PC-9 (cell line): ENCODE measurements at regions not wholly inside any gene's neighbourhood (a gene's known extent, or its start where the extent isn't known, plus 50 kb on each side); places are given as distances from the start of the nearest gene placed in this dataset.

Source experiments
- BruUV-seq: library from RNA; stranded (reverse); fragments of 400-500 nt; replicated peaks from 2 replicates; lab custom pipeline; 2021; lab: Mats Ljungman, UMichigan
- CTCF ChIA-PET: fragments of 300-600 bp; sonication (Branson Sonifier 250); formaldehyde crosslinking; loops from one replicate; lab custom pipeline; 2022; ENCODE audit warnings: antibody characterized with exemption; lab: Charles Lee
- POLR2A ChIA-PET: fragments of 300-600 bp; sonication (Branson Sonifier 250); formaldehyde crosslinking; loops from one replicate; lab custom pipeline; 2022; ENCODE audit warnings: antibody characterized with exemption; ENCODE audit not compliant: unreplicated experiment; lab: Charles Lee
- DNase-seq, 2 experiments: peaks; one replicate each; pipeline versions ENCODE4 v3.0.0 to v3.0.0-alpha.2; 2015 to 2022; ENCODE audit warnings: mixed read lengths in 1 of 2
- H2AFZ ChIP-seq: fragments of 200-600 bp; sonication (generic); 2 replicates; pipeline ENCODE4 v1.8.1; 2017; ENCODE audit warnings: antibody characterized with exemption
- H3F3A ChIP-seq: fragments of 200-600 bp; sonication (generic); 2 replicates; pipeline ENCODE4 v1.8.1; 2017; ENCODE audit warnings: antibody characterized with exemption, mild to moderate bottlenecking, low read depth; ENCODE audit not compliant: insufficient read depth
- H3K27ac ChIP-seq: fragments of 200-600 bp; sonication (generic); 2 replicates; pipeline ENCODE4 v1.6.1; 2016; ENCODE audit warnings: mixed run types
- H3K27me3 ChIP-seq: fragments of 200-600 bp; sonication (generic); 2 replicates; pipeline ENCODE4 v1.6.1; 2016; ENCODE audit warnings: low read depth, mixed run types; ENCODE audit not compliant: insufficient read depth
- H3K36me3 ChIP-seq: fragments of 200-600 bp; sonication (generic); 2 replicates; pipeline ENCODE4 v1.6.1; 2016; ENCODE audit warnings: low read depth, mixed run types
- H3K4me1 ChIP-seq: fragments of 200-600 bp; sonication (generic); replicated peaks from 2 replicates; pipeline ENCODE4 v1.6.1; 2016; ENCODE audit warnings: mixed run types; ENCODE audit not compliant: insufficient read depth
- H3K4me2 ChIP-seq: fragments of 200-600 bp; sonication (generic); 2 replicates; pipeline ENCODE4 v1.6.1; 2017; ENCODE audit warnings: mixed run types
- H3K4me3 ChIP-seq: fragments of 200-600 bp; sonication (generic); 2 replicates; pipeline ENCODE4 v1.6.1; 2016; ENCODE audit warnings: mixed run types
- H3K79me2 ChIP-seq: fragments of 200-600 bp; sonication (generic); 2 replicates; pipeline ENCODE4 v1.6.1; 2017; ENCODE audit warnings: low read depth, mixed run types
- H3K9me2 ChIP-seq: fragments of 200-600 bp; sonication (generic); 2 replicates; pipeline ENCODE4 v1.8.1; 2017; ENCODE audit warnings: mild to moderate bottlenecking; ENCODE audit not compliant: insufficient read depth
- H3K9me3 ChIP-seq: fragments of 200-600 bp; sonication (generic); 2 replicates; pipeline ENCODE4 v1.8.1; 2016; ENCODE audit warnings: low read depth; ENCODE audit not compliant: insufficient read depth
- H4K20me1 ChIP-seq: fragments of 200-600 bp; sonication (generic); 2 replicates; pipeline ENCODE4 v1.8.1; 2017; ENCODE audit not compliant: insufficient read depth
- CTCF ChIP-seq: fragments of 200-600 bp; sonication (generic); conservative IDR thresholded peaks from 2 replicates; pipeline ENCODE4 v1.6.1; 2017; ENCODE audit warnings: mixed run types, antibody characterized with exemption, mild to moderate bottlenecking, moderate library complexity
- EZH2 ChIP-seq: fragments of 200-600 bp; sonication (generic); IDR thresholded peaks from 2 replicates; pipeline ENCODE4 v1.8.0; 2017; ENCODE audit warnings: antibody characterized with exemption, low read depth
- intact Hi-C: fragments of 100-400 bp; cut with micrococcal nuclease; formaldehyde crosslinking; loops from one replicate; pipeline ENCODE4 v1.10.0; 2022; ENCODE audit not compliant: unreplicated experiment

GRCh38 chr3:164467007-164467406, 611.3 kb downstream of the SI start:
- BruUV-seq = no TSS peak

GRCh38 chr3:164465172-164465571, 613.1 kb downstream of the SI start:
- no TSS peak for BruUV-seq
- intact Hi-C loops = no loop called here
- no peak for DNase-seq

More at GRCh38 chr3:164467007-164467406, 611.3 kb downstream of the SI start:
- ChIA-PET CTCF (no interaction called here), POLR2A (no interaction called here)
- Histone ChIP-seq H2AFZ (no peak overlapping the region), H3K79me2 (no peaks in the 10 kb centered on the region), H3K27ac (no peak overlapping the region), H3K4me2 (no peak overlapping the region), H3F3A (no peaks in the 10 kb centered on the region; the same call in 1 of the 2 replicates), H3K4me3 (no peak overlapping the region), H3K9me3 (no peaks in the 10 kb centered on the region; the same call in 1 of the 2 replicates), H3K36me3 (no peaks in the 10 kb centered on the region), H3K4me1 (no peaks in the 10 kb centered on the region), H4K20me1 (peaks cover 5% of the 10 kb centered on the region; the same call in 1 of the 2 replicates), H3K27me3 (no peaks in the 10 kb centered on the region), H3K9me2 (no peaks in the 10 kb centered on the region)
- intact Hi-C loops = no loop called here
- TF ChIP-seq CTCF = no peak
- TF ChIP-seq EZH2 = no peak
- no peak for DNase-seq

GRCh38 chr3:164460851-164461250, 617.4 kb downstream of the SI start:
- intact Hi-C loops = no loop called here
- no TSS peak for BruUV-seq
- Histone ChIP-seq H3K79me2 (no peaks in the 10 kb centered on the region), H3K27me3 (no peaks in the 10 kb centered on the region), H2AFZ (no peak overlapping the region), H3K9me3 (no peaks in the 10 kb centered on the region), H3F3A (no peaks in the 10 kb centered on the region; the same call in 1 of the 2 replicates), H3K27ac (no peak overlapping the region), H3K9me2 (no peaks in the 10 kb centered on the region), H3K4me2 (no peak overlapping the region; the same call in 1 of the 2 replicates), H3K36me3 (no peaks in the 10 kb centered on the region), H3K4me1 (no peaks in the 10 kb centered on the region), H4K20me1 (peaks cover 5% of the 10 kb centered on the region; the same call in 1 of the 2 replicates), H3K4me3 (no peak overlapping the region)
- ChIA-PET POLR2A (no interaction called here), CTCF (no interaction called here)
- no peak for DNase-seq
- no peak for TF ChIP-seq EZH2
- TF ChIP-seq CTCF = no peak

More at GRCh38 chr3:164465172-164465571, 613.1 kb downstream of the SI start:
- ChIA-PET POLR2A (interaction anchor here (0.7 kb wide), 1 partner anchor 628 kb away, joined by 4 read pairs; no protein-coding TSS in a partner anchor), CTCF (no interaction called here)
- no peak overlapping the region for H3K27ac ChIP-seq
- H3K27me3 ChIP-seq = no peaks in the 10 kb centered on the region
- H3K4me1 ChIP-seq = no peaks in the 10 kb centered on the region
- H3K36me3 ChIP-seq = no peaks in the 10 kb centered on the region
- no peak overlapping the region for H3K4me3 ChIP-seq
- no peaks in the 10 kb centered on the region for H3K9me2 ChIP-seq
- no peak overlapping the region for H2AFZ ChIP-seq
- H4K20me1 ChIP-seq = peaks cover 5% of the 10 kb centered on the region; the same call in 1 of the 2 replicates
- no peaks in the 10 kb centered on the region; the same call in 1 of the 2 replicates for H3F3A ChIP-seq
- no peaks in the 10 kb centered on the region; the same call in 1 of the 2 replicates for H3K9me3 ChIP-seq
- H3K4me2 ChIP-seq = no peak overlapping the region
- TF ChIP-seq EZH2 (no peak), CTCF (no peak)
- no peaks in the 10 kb centered on the region for H3K79me2 ChIP-seq
